Thyroid gland (tissue), 4 donors: ENCODE measurements at regions not wholly inside any gene's neighbourhood (a gene's known extent, or its start where the extent isn't known, plus 50 kb on each side); places are given as distances from the start of the nearest gene placed in this dataset.

ENCODE experiments used
- POLR2A ChIP-seq, 2 donors: fragments of 450-650 bp; IDR thresholded peaks; one replicate each; pipeline ENCODE4 v1.6.1; 2017; ENCODE audit warnings: antibody characterized with exemption in 2 of 2, mild to moderate bottlenecking in 2 of 2, moderate library complexity in 1 of 2
- TF ChIP-seq, protein P1 (sequence below), 6 experiments: fragments of 200-600 bp in 3 of 6; fragments of 450-650 bp in 3 of 6; sonication (generic) in 3 of 6; IDR thresholded peaks; one replicate each; pipeline ENCODE4 v1.5.1; 2016 to 2019; ENCODE audit warnings: antibody characterized with exemption in 6 of 6, mild to moderate bottlenecking in 2 of 6, inconsistent platforms in 1 of 6, moderate library complexity in 1 of 6

DNA sequence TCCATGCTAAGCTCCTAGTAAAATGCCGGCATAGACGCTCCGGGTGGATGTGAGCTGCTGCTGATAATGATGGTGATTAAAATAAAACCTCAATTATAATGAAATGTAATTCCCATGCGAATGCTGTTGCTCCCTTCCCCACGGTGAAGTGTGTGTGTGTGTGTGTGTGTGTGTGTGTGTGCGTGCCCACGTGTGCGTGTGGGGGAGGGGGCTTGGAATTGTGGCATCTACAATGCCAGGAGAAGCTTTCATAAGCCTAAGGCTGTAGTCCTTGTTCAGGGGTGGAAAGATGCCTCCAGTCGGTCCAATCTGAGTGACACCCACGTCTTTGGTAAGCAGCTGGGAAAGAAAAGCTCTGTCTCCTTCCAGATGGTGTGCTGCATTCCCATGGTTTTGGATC lies 137.9 kb downstream of the CDH26 start:
- TF ChIP-seq, protein P1, sequence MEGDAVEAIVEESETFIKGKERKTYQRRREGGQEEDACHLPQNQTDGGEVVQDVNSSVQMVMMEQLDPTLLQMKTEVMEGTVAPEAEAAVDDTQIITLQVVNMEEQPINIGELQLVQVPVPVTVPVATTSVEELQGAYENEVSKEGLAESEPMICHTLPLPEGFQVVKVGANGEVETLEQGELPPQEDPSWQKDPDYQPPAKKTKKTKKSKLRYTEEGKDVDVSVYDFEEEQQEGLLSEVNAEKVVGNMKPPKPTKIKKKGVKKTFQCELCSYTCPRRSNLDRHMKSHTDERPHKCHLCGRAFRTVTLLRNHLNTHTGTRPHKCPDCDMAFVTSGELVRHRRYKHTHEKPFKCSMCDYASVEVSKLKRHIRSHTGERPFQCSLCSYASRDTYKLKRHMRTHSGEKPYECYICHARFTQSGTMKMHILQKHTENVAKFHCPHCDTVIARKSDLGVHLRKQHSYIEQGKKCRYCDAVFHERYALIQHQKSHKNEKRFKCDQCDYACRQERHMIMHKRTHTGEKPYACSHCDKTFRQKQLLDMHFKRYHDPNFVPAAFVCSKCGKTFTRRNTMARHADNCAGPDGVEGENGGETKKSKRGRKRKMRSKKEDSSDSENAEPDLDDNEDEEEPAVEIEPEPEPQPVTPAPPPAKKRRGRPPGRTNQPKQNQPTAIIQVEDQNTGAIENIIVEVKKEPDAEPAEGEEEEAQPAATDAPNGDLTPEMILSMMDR (IDR thresholded peaks at IDR 0.05), result no peak
- no peak for TF ChIP-seq POLR2A (IDR thresholded peaks at IDR 0.05)
